GM18519 (cell line): ENCODE measurements at regions not wholly inside any gene's neighbourhood (a gene's known extent, or its start where the extent isn't known, plus 50 kb on each side); places are given as distances from the start of the nearest gene placed in this dataset.
"Not testable (repeated sequence)": the region's sequence is repeated elsewhere in the genome, so short reads cannot be mapped to it uniquely, and the experiment has no call there.

ENCODE experiments used
- ATAC-seq: cut with Tn5 transposase; IDR thresholded peaks from one replicate; pipeline ENCODE4 v1.9.1; 2021; ENCODE audit warnings: mild to moderate bottlenecking, moderate library complexity; ENCODE audit not compliant: unreplicated experiment, low FRiP score

DNA sequence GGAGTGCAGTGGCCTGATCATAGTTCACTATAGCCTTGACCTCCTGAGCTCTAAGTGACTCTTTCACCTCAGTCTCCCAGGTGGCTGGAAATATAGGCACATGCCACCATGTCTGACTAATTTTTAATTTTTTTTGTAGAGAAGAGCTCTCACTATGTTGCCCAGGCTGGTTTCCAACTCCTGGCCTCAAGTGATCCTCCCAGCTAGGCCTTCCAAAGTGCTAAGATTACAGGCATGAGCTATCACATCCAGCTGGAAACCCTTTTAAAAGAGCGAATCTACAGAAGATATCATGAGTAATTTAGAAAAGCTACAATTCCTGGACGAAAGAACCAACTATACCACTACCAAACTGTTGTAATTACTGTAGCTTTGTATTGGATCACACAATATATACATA, 394.4 kb upstream of the AUTS2 start:
- ATAC-seq, result no peak

DNA sequence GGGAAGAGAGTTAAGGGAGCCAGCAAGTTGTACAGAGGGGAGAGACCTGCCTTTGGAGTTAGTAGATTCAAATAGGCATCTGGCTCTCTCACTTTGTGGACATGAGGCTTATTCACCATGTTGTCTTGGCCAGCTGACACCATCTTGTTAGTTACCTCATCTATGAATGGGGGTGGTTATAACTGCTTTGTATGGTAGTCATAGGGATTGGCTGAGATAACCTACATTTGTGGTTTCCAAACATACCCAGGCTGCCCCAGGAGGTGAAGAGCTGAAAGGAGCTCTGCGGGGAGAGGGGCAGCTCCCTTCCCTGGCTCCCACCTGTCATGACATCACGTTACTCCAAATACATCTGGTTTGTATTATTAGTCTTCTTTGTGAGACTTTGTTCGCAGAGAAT, 393.3 kb upstream of the AUTS2 start:
- ATAC-seq, result no peak

DNA sequence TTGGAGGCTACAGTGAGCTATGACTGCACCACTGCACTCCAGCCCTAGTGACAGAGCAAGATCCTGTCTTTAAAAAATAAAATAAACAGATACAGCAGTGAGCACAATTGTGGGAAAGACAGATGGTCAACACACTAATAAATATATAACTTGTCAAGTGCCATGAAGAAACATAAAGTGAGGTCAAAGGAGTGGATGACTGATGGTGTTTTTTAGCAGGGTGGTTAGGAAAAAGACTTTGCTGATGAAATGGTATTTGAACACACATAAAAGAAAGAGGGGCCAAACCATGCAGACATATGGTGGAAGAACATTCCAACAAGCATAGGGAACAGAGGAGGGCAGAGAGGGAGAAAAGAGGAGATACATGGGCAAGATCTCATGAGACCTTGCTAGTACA, 392.7 kb upstream of the AUTS2 start:
- ATAC-seq, result no peak

DNA sequence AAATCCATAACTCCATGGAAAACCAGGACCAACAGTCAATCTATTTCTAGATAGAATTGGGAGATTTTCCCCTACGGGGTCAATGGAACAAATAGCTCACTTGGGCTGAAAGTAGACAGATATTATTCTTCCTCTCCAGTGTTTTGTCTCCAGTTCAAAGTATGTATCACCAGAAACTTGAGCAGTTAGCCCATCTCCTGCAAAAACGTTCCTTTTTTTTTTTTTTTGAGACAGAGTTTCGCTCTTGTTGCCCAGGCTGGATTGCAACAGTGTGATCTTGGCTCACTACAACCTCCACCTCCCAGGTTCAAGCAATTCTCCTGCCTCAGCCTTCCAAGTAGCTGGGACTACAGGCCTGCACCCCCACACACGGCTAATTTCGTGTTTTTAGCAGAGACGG, 390.0 kb upstream of the AUTS2 start:
- ATAC-seq, result no peak

DNA sequence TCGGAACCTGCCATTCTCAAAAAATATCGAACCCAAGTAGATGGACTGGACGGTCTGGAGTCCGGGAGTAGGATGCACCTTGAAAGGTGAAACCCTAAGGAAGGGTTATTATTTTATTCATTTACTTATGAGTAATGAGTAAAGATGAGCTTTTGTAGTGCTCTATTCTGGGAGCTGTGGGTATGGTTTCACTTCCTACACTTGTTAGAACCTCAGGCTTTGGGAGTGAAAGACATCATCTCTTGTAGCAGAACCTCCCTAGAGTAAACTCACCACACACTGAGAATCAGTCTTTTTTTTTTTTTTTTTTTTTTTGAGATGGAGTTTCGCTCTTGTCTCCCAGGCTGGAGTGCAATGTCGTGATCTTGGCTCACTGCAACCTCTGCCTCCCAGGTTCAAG, 389.4 kb upstream of the AUTS2 start:
- peak; percentile 99 for ATAC-seq

DNA sequence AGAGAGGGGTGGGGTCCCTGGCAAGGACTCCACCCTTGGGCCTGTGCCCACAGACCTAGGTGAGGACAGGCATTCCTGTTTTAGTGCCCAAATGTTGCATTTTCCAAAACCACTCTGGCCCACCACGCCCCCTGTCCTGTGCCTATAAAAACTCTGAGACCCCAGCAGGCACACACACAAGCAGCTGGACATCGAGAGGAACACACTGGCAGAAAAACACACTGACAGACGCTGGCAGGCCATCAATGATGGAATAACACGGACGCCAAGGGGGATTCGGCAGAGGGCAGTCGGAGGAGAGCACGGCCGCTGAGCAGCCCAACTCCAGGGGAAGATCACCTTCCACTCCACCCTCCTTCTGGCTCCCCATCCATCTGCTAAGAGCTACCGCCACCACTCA, 386.9 kb upstream of the AUTS2 start:
- ATAC-seq, result no peak

DNA sequence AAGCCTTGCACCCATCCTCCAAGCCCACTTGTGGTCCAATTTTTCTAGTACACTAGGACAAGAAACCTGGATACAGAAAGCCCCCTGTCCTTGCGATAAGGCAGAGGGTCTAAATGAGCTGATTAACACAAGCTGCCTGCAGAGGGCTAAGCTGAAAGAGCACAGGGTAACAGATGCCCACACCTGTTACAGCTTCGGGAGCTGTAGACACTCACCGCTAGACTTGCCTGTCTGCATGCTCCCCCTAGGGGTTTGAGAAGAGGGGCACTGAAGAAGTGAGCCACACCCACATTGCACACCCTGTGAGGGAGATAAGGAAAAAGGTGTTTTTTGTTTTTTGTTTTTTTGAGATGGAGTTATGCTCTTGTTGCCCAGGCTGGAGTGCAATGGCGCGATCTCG, 386.5 kb upstream of the AUTS2 start:
- peak; percentile 42 for ATAC-seq

DNA sequence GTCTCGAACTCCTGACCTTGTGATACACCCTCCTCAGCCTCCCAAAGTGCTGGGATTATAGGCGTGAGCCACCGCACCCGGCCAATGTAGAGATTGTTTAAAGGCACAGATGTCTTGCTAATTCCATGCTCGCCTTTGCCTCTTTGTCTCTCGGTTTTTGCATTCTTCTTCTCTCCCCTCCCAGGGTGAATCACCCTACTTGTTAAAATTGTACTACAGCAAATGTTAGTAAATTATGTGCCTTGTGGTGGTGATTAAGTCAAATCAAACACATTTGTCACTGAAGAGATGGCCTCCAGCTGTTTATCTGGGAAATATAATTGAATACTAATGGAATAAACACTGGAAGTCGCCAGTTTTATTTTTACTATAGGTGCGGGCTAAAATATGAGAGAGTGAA, 384.4 kb upstream of the AUTS2 start:
- ATAC-seq, result no peak

DNA sequence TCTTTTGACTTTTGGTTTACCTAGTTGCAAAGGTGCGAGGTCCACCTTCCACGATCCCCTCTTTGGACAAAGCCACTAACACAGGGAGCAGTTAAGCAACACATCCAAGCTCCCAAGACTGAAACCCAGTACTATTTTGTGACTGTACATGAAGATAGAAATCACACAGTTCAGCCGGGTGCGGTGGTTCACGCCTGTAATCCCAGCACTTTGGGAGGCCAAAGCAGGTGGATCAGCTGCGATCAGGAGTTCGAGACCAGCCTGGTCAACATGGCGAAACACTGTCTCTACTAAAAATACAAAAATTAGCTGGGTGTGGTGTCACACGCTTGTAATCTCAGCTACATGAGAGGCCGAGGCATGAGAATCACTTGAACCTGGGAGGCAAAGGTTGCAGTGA, 382.8 kb upstream of the AUTS2 start:
- ATAC-seq, result not testable (repeated sequence)

DNA sequence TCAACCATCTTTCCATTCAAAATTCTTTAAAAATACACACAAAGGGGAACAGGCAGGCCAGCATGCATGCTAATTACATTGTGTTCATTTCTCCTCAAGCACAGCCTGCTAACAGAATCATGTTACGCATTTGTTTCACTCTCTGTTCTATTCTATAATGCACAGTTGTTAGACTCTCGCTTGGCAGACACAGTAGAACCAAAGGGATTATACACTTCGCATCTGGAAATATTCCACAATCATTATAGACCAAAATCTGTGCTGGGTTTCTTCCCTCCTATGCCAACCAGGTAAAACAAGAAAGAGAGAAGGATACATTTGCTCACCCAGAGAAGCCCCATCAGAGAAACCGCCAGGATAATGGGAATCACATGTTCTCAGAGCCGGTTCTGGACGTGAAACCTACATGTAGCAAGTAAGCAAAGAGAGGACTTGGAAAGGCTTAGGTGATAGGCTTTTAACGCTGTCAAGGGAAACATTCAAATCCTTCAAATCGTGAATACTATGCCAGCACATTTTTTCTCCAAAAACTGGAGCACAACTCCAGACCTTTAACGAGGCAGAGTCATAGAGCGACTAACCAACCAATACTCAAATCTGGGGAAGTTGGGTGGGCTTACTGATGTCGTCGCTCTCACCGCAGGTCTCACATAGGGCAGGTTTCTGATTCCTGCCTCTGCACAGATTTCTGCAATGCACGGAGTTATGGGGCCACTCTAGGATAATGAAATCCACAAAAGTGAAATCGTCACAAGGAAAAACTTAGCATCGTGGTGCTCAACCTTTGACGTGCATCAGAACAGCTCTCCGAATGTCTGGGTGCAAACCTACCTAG, 380.5 kb upstream of the AUTS2 start:
- ATAC-seq, result no peak

DNA sequence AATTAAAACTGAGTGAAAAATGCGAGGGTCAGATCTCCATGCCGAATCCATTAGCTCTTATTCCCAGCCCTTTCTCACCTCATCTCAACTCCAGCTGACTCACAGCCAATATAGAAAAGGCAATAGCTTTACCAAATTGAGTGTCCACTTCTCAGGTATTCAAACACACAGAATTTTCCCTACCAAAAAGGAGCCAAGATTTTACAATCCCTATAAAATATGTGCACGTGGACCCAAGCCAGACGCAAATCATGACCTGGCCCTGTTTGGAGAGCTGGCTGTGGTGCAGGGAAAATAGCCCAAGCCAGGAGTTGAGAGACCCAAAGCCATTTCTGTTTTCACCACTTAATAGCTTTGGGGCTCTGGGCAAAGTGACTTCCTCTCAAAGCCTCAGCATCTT, 379.7 kb upstream of the AUTS2 start:
- ATAC-seq, result no peak

DNA sequence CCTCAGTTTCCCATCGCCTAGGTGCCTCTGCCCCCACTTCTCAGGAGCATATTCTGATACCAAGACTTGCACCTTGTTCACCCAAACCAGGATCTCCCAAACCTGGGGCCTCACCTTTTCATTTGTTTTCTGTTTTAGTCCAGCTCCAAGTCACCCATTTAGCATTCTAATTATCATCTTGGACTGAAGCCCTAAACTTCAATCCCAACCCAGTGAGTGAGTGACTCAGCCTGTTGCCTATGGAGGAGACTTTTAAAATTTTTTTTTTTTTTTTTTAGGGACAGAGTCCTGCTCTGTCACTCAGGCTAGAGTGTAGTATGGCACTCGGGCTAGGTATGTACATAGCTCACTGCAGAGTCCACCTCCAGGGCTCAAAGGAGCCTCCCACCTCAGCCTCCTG, 378.9 kb upstream of the AUTS2 start:
- ATAC-seq, result no peak

DNA sequence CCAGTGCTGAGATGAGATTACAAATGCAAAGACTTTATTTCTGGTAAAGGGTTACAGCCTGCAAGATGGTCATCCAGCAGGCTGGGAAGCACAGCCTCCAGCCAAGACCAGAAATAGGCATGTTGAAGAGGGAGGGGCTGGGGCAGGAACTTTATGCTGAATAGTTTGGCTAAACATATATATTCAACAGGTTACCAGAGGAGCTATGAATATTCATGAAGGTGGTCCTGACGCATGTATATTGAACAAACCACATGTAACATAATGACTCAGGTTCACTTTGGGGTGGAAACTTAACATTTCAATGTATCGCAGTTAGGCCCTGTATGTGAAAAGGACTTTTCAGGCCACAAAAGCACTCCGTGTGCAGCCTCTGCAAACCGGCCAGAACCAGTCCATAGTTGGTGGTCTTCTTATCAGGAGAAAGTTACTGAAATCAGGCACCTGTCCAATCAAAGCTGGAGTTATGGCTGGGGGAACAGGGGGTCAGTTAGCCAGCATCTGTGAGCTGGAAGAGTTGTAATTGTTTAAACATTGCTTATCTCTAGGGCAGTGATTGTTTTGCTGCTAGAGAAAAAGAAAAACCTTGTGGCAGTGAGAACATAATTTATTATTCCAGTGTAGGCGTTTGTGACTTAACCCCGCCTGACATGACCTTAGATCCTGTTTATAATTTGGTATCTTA, 372.9 kb upstream of the AUTS2 start:
- no peak for ATAC-seq

DNA sequence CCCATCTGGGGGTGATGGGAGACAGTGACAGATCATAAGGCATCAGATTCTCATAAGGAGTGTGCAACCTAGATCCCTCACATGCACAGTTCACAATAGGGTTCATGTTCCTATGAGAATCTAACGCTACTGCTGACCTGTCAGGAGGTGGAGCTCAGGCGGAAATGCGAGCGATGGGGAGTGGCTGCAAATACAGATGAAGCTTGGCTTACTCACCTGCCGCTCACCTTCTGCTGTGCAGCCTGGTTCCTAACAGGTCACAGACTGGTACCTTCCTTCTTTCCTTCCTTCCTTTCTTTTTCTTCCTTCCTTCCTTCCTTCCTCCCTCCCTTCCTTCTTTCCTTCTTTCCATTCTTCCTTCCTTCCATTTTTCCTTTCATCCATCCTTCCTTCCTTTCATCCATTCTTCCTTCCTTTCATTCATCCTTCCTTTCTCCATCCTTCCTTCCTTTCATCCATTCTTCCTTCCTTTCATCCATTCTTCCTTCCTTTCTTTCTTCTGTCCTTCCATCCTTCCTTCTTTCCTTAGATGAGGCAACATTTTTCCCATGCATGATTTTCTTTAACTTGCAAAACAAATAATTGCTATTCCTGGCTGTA, 370.0 kb upstream of the AUTS2 start:
- ATAC-seq, result no peak

DNA sequence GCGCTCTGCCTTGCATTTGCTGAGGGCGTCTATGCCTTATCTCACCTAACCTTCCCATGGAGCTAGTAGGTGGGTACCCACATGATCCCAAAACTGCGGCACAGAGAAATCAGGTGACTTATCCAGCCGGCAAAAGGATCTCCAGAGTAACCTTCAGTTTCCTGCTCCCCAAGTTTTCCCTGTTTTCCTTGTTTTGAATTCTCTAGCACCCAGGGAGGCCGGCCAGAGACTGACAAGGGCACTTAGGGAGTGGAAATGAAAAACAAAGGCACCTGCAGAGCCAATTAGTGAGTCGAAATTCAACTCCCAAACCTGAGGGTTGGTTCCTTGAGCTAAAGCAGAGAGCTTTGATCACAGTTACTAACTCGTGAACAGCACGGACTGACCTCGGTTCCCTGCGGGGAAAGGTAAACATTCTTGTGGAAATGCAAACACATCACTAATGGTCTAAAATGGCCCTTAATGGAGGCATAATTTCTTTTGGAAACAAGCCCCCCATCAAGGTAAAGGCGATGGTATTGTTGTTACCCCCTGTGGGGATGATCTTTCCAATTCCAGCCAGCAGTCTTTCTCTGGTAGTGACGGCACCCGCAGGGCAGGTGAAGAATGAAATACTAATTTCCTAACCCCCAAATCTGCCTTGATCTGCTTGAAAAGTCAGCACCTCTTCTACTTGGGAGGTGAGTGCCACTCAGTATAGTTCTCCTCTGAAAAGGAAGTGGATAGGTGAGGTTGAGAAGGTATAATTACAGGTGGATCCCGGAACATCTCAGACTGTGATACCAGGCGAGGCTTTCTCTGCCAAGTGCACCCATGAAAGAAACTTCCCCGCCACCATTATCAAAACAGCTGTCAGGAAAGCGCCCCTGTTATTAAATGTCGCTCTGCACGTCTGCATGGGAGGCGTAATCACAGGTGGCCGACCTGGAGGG, 365.6 kb upstream of the AUTS2 start:
- no peak for ATAC-seq

DNA sequence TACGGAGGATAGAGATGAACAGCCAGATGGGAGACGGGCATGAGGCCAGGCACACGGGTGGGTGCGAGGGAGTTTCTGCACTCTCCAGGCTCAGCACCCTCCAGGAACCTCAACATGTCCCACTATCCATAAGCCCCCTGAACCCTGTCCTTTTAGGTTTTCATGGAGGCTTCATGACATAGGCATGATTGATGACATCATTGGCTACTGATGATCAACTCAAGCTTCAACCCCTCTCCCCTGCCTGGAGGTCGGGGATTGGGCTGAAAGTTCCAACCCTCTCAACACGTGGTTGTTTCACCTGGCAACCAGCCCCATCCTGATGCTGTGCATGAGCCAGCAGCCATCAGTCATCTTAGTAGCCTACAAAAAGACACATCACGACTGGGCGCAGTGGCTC, 360.7 kb upstream of the AUTS2 start:
- no peak for ATAC-seq

DNA sequence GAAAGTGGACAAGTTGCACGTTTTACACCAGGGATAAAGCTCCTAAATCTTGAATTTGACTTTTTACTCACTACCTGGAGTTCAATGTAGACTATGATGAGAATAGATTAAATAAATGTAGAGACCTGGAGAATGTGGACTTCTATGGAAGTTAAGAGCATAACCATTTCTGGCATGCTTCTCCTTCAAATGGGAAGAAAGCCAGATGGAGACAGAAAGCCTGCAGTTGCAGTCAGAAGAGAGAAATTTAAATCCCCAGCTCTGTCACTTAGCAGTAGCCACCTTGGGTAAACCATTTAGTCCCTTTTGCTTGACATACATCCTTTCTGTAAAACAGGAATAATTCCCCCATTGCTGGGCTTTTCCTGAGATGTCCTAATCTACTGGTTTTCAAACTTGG, 355.3 kb upstream of the AUTS2 start:
- ATAC-seq, result no peak

DNA sequence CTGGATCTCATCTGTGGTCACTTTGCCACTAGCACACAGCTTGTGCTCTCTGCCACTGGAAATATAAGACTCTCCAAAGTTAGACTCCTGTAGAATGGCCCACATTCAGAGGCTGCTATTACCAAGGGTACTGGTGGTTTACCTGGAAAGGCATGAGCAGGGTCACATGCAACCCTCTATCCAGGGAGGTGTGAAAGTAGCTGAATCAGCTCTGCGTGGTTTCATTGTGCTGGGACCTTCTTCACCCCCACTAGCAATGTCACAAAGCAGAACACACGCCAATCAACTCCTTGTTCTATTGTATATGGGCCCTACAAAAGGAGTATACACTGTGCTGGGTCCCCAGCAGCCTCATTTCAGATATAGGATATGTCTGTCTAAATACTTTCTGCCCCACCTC, 353.6 kb upstream of the AUTS2 start:
- no peak for ATAC-seq

DNA sequence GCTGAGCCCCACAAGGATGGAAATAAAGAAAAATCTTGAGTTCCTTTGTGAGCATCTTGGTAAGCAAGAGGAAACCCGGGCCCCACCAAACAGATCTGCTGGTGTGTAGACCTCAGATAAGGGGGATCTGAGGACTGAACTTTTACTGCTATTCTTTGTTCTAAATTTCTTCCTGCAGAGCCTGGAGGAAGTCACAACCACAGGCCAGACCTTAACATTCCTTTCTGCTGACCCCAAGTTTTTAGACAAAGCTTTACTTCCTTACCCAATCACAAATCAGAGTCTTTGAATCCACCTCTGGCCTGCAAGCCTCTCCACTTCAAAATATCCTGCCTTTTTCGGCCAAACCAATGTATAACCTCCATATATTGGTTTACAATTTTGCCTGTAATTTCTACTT, 352.6 kb upstream of the AUTS2 start:
- no peak for ATAC-seq

DNA sequence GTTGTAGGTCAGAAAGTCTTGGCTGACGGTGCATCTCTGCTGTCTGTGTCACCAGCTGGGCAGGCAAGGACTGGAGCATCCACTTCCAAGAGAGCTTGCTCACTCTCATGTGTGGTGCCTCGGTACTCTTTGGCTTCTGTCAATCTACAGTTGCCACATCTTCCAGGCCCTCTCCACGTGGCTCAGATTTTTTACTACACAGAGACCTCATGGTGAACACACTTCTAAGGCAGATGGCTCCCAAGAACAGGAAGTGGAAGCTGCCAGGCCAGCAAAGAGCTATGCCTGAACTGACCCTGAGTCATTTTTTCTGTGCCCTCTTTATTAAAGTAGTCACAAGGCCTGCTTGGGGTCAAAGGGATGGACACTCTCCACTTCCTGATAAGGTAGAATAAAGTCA, 351.5 kb upstream of the AUTS2 start:
- ATAC-seq, result no peak

DNA sequence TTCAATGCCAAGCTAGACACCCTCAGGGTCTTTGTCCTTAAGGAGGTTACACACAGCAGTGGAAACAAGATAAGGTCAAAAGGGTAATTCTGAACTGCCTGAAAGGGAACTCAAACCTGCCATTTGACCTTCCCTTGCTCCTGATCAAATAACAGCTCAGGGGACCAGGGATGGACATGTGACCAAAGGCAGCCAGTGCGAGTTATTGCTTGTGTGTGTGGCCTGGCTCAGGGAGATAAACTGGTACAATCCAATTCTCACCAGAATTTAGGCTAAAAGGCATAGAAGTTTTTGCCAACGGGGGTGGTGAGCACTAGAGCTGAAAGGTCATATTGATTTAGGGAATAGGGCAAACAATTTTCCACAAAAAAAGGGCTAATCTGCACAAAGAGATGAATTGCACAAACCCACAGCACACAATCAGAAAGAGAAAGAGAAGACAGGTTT, 349.9 kb upstream of the AUTS2 start:
- ATAC-seq, result not testable (repeated sequence)
